Breast epithelium (tissue), 4 donors: ENCODE measurements at regions not wholly inside any gene's neighbourhood (a gene's known extent, or its start where the extent isn't known, plus 50 kb on each side); places are given as distances from the start of the nearest gene placed in this dataset.

Experiments
- DNase-seq, 2 donors: peaks; one replicate each; pipeline ENCODE4 v3.0.0-alpha.2; 2019; ENCODE audit warnings: low spot score in 2 of 2
- H3K27ac ChIP-seq, 2 donors: fragments of 200-600 bp; sonication (generic) in 1 of 2; one replicate each; pipeline ENCODE4 v1.5.1; 2016 to 2019; ENCODE audit warnings: mild to moderate bottlenecking in 1 of 2
- H3K27me3 ChIP-seq, 2 donors: fragments of 200-600 bp; sonication (generic) in 1 of 2; one replicate each; pipeline versions ENCODE4 v1.5.1 to v1.6.0; 2017 to 2019; ENCODE audit warnings: control low read depth in 1 of 2, mild to moderate bottlenecking in 1 of 2
- H3K36me3 ChIP-seq: fragments of 200-600 bp; one replicate; pipeline ENCODE4 v1.5.1; 2019
- H3K4me1 ChIP-seq, 2 donors: fragments of 200-600 bp; sonication (generic); one replicate each; pipeline ENCODE4 v1.5.1; 2016 to 2019; ENCODE audit warnings: control low read depth in 1 of 2
- H3K4me3 ChIP-seq, 3 donors: fragments of 200-600 bp; sonication (generic); 1 replicate in 2 of 3; 2 replicates in 1 of 3; pipeline ENCODE4 v1.5.1; 2016 to 2019; ENCODE audit warnings: mild to moderate bottlenecking in 3 of 3, moderate library complexity in 2 of 3
- H3K9me3 ChIP-seq, 2 donors: fragments of 200-600 bp; sonication (generic) in 1 of 2; one replicate each; pipeline ENCODE4 v1.5.1; 2016 to 2019; ENCODE audit warnings: control low read depth in 1 of 2
- POLR2A ChIP-seq: fragments of 450-650 bp; IDR thresholded peaks from one replicate; pipeline ENCODE4 v1.6.1; 2016; ENCODE audit warnings: antibody characterized with exemption, mild to moderate bottlenecking, moderate library complexity
- POLR2AphosphoS5 ChIP-seq, 3 donors: sonication (generic); formaldehyde crosslinking; IDR thresholded peaks; one replicate each; pipeline ENCODE4 v1.6.1; 2017; ENCODE audit warnings: antibody characterized with exemption in 3 of 3
- intact Hi-C: fragments of 100-400 bp; cut with DNase I; formaldehyde crosslinking; loops from one replicate; pipeline ENCODE4 v1.15.1; 2023; ENCODE audit warnings: low total_unique reads
- TF ChIP-seq, protein P1 (sequence below), 3 donors: fragments of 450-650 bp; IDR thresholded peaks; one replicate each; pipeline ENCODE4 v1.5.1; 2016 to 2017; ENCODE audit warnings: antibody characterized with exemption in 3 of 3, mild to moderate bottlenecking in 3 of 3, moderate library complexity in 3 of 3

DNA sequence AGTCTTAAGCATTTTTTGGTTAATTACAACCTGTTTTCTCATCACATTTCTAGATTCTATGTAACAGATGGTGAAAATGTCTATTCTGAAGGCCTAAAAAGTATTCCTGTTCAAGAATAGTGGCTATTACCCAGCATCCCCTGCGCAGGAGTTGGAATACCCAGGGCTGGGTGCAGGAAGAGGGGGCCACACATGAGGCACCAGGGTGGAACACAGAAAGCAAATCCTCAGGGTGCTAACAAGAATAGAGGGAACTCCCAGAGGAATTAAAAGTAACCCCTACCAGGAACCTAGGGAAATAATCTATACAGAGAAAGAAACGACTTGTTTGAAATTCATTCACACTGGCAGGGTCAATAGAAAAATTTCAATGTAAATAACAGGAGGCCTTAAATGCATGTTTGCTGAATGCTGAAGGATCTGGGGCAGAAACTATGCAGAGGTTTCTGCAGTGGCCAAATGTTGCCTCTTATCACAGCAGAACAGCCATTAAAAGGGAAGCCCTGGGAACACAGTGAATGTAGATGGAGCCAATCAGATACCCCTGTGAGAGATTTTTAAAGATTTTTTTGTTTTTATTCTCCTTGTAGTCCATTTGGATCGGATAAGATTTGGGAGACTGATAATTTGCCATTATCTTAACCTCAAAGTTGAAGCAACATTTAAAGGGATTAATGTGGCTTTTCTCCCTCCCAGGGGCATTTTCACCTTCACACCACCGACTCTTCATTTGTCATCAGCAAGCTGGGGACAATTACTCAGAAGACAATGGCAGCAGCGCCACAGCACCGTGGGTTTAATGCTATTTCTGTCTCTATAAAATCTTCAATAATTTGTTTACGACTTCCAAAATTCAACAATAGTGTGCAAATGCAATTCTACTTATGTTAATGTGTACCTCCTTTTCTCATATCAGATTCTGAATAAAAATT, 196.0 kb upstream of the PSMD7 start:
- TF ChIP-seq POLR2A, result no peak
- TF ChIP-seq, protein P1, sequence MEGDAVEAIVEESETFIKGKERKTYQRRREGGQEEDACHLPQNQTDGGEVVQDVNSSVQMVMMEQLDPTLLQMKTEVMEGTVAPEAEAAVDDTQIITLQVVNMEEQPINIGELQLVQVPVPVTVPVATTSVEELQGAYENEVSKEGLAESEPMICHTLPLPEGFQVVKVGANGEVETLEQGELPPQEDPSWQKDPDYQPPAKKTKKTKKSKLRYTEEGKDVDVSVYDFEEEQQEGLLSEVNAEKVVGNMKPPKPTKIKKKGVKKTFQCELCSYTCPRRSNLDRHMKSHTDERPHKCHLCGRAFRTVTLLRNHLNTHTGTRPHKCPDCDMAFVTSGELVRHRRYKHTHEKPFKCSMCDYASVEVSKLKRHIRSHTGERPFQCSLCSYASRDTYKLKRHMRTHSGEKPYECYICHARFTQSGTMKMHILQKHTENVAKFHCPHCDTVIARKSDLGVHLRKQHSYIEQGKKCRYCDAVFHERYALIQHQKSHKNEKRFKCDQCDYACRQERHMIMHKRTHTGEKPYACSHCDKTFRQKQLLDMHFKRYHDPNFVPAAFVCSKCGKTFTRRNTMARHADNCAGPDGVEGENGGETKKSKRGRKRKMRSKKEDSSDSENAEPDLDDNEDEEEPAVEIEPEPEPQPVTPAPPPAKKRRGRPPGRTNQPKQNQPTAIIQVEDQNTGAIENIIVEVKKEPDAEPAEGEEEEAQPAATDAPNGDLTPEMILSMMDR (IDR thresholded peaks at IDR 0.05), result no peak
- no peak for TF ChIP-seq POLR2AphosphoS5 (IDR thresholded peaks at IDR 0.05)
- Histone ChIP-seq H3K27me3 (no peaks in the 10 kb centered on the region), H3K36me3 (no peaks in the 10 kb centered on the region), H3K4me1 (no peaks in the 10 kb centered on the region), H3K27ac (no peak overlapping the region), H3K4me3 (no peak overlapping the region), H3K9me3 (no peaks in the 10 kb centered on the region)
- no peak for DNase-seq
- intact Hi-C loops, result no loop called here

DNA sequence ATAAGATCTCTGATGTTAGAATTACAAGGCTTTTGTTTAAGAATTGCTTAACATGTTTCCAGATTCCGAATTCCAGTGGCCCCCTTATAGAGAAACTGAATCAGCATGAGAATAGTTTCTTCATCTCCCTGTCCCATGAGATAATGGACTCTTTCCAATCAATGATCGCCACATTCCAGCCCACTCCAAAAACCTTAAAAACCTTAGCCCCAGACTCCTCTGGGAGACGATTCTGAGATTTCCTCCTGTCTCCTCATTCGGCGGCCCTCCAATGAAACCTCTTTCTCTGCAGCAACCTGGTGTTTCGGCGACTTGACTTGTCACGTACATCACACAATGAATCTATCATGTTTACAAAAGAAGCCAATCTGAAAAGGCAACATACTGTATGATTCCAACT, 197.1 kb upstream of the PSMD7 start:
- intact Hi-C loops, result no loop called here
- no peak overlapping the region for H3K4me3 ChIP-seq

DNA sequence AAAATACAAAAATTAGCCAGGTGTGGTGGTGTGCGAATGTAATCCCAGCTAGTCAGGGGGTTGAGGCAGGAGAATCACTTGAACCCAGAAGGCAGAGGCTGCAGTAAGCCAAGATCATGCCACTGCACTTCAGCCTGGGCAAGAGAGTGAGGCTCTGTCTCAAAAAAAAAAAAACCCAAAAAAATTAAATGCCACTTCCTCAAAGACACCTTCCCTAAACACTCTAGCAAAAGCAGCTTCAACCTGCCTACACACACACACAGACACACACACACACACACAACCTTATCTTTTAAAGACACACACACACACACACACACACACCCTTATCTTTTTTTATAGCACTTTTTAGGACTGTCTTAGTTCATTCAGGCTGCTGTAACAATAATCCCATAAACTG, 201.7 kb upstream of the PSMD7 start:
- Histone ChIP-seq H3K27me3 (no peaks in the 10 kb centered on the region), H3K36me3 (no peaks in the 10 kb centered on the region), H3K9me3 (no peaks in the 10 kb centered on the region), H3K4me1 (no peaks in the 10 kb centered on the region), H3K4me3 (no peak overlapping the region), H3K27ac (no peak overlapping the region)
- intact Hi-C loops, result no loop called here
- DNase-seq, result no peak
- TF ChIP-seq, protein P1 (IDR thresholded peaks at IDR 0.05), result no peak
- TF ChIP-seq POLR2A, result no peak
- TF ChIP-seq POLR2AphosphoS5 (IDR thresholded peaks at IDR 0.05), result no peak

More for the DNA sequence above, 197.1 kb upstream of the PSMD7 start:
- Histone ChIP-seq H3K27ac (no peak overlapping the region), H3K27me3 (no peaks in the 10 kb centered on the region), H3K9me3 (no peaks in the 10 kb centered on the region), H3K36me3 (no peaks in the 10 kb centered on the region), H3K4me1 (no peaks in the 10 kb centered on the region)
- no peak for DNase-seq
- no peak for TF ChIP-seq POLR2AphosphoS5 (IDR thresholded peaks at IDR 0.05)
- no peak for TF ChIP-seq POLR2A
- TF ChIP-seq, protein P1 (IDR thresholded peaks at IDR 0.05), result no peak

DNA sequence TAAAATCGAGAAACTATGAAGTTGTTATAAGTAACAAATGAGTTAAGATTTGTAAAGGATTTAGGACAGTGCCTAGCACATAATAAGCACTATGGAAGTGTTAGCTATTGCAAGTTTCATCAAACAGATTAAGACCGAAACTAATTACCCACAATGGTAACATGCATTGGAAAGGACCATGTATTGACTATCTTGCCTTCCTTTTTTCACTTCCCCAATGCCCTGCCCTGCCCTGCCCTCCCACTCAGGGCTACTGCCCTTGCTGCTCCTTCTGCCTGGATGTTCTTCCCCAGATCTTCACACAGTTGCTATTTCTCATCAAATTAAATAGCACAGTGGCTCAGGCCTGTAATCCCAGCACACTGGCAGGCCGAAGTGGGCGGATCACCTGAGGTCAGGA, 202.1 kb upstream of the PSMD7 start:
- no peak overlapping the region for H3K27ac ChIP-seq
- TF ChIP-seq, protein P1 (IDR thresholded peaks at IDR 0.05), result no peak
- TF ChIP-seq POLR2A, result no peak
- TF ChIP-seq POLR2AphosphoS5 (IDR thresholded peaks at IDR 0.05), result no peak
- H3K4me1 ChIP-seq, result no peaks in the 10 kb centered on the region
- H3K4me3 ChIP-seq, result no peak overlapping the region
- DNase-seq, result no peak
- no peaks in the 10 kb centered on the region for H3K36me3 ChIP-seq
- no peaks in the 10 kb centered on the region for H3K27me3 ChIP-seq
- no peaks in the 10 kb centered on the region for H3K9me3 ChIP-seq
- intact Hi-C loops, result no loop called here

DNA sequence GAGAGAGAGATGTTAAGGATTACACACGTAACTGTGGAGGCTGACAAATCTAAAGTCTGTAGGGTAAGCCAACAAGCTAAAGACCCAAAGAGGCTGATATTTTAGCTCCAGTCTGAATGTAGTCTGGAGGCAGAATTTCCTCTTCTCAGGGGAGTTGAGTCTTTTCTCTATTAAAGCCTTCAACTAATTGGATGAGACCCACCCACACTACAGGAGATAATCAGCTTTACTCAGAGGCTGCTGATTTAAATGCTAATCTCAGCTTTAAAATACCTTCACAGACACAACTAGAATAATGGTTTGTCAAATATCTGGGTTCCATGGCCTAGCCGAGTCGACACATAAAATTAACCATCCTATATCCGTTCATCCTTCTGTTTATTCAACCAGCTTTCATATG, 204.3 kb upstream of the PSMD7 start:
- Histone ChIP-seq H3K4me3 (no peak overlapping the region), H3K36me3 (no peaks in the 10 kb centered on the region), H3K27me3 (no peaks in the 10 kb centered on the region), H3K27ac (no peak overlapping the region), H3K9me3 (no peaks in the 10 kb centered on the region), H3K4me1 (no peaks in the 10 kb centered on the region)
- TF ChIP-seq, protein P1 (IDR thresholded peaks at IDR 0.05), result no peak
- TF ChIP-seq POLR2A (no peak), POLR2AphosphoS5 (IDR thresholded peaks at IDR 0.05) (no peak)
- no peak for DNase-seq
- intact Hi-C loops, result no loop called here
